Chondrocyte (in vitro differentiated cells): ENCODE measurements at regions not wholly inside any gene's neighbourhood (a gene's known extent, or its start where the extent isn't known, plus 50 kb on each side); places are given as distances from the start of the nearest gene placed in this dataset.

ENCODE experiments used
- DNase-seq: peaks from one replicate; pipeline ENCODE4 v3.0.0; 2021; ENCODE audit warnings: mixed read lengths, low spot score
- H3K27ac Mint-ChIP-seq: one replicate; pipeline ENCODE4 v1.8.0; 2021; ENCODE audit warnings: mild to moderate bottlenecking, moderate library complexity, mixed read lengths; ENCODE audit not compliant: unreplicated experiment
- H3K27me3 Mint-ChIP-seq: 2 replicates; pipeline ENCODE4 v1.8.0; 2021; ENCODE audit warnings: low read depth, mixed read lengths
- H3K36me3 Mint-ChIP-seq: 2 replicates; pipeline ENCODE4 v1.8.0; 2021; ENCODE audit warnings: low read depth, mixed read lengths
- H3K4me1 Mint-ChIP-seq: 2 replicates; pipeline ENCODE4 v1.8.0; 2021; ENCODE audit warnings: low read depth, mild to moderate bottlenecking, mixed read lengths
- H3K4me3 Mint-ChIP-seq: one replicate; pipeline ENCODE4 v1.8.0; 2021; ENCODE audit warnings: mild to moderate bottlenecking, moderate library complexity, mixed read lengths; ENCODE audit not compliant: unreplicated experiment
- H3K9me3 Mint-ChIP-seq: 2 replicates; pipeline ENCODE4 v1.8.0; 2021; ENCODE audit warnings: low read depth, mixed read lengths
- CTCF ChIP-seq: fragments of 200-600 bp; sonication (generic); IDR thresholded peaks from 2 replicates; pipeline ENCODE4 v1.5.0; 2021; ENCODE audit warnings: antibody characterized with exemption, mild to moderate bottlenecking, moderate library complexity

GRCh38 chr5:99807346-99807745 is 727.8 kb upstream of the FAM174A start:
- Mint-ChIP-seq H3K9me3 (peaks cover 8% of the 10 kb centered on the region), H3K4me3 (no peak overlapping the region), H3K27me3 (peaks cover 5% of the 10 kb centered on the region), H3K36me3 (no peaks in the 10 kb centered on the region), H3K27ac (no peak overlapping the region), H3K4me1 (no peaks in the 10 kb centered on the region)
- DNase-seq = no peak
- TF ChIP-seq CTCF = no peak

GRCh38 chr5:99795031-99795430 is 740.1 kb upstream of the FAM174A start:
- Mint-ChIP-seq H3K27ac (no peak overlapping the region), H3K4me3 (no peak overlapping the region), H3K4me1 (no peaks in the 10 kb centered on the region), H3K27me3 (peaks cover 2% of the 10 kb centered on the region), H3K9me3 (no peaks in the 10 kb centered on the region), H3K36me3 (no peaks in the 10 kb centered on the region)
- no peak for DNase-seq
- no peak for TF ChIP-seq CTCF

GRCh38 chr5:99788482-99788881 is 746.7 kb upstream of the FAM174A start:
- Mint-ChIP-seq H3K27me3 (peaks cover 3% of the 10 kb centered on the region), H3K36me3 (no peaks in the 10 kb centered on the region), H3K27ac (no peak overlapping the region), H3K4me3 (no peak overlapping the region), H3K9me3 (no peaks in the 10 kb centered on the region), H3K4me1 (no peaks in the 10 kb centered on the region)
- DNase-seq = no peak
- no peak for TF ChIP-seq CTCF

GRCh38 chr5:99775189-99775588 is 760.0 kb upstream of the FAM174A start:
- H3K27ac Mint-ChIP-seq = no peak overlapping the region
- TF ChIP-seq CTCF = no peak
- no peak overlapping the region for H3K4me3 Mint-ChIP-seq
- DNase-seq = no peak
- H3K9me3 Mint-ChIP-seq = no peaks in the 10 kb centered on the region
- H3K36me3 Mint-ChIP-seq = no peaks in the 10 kb centered on the region
- H3K4me1 Mint-ChIP-seq = peaks cover 7% of the 10 kb centered on the region
- peaks cover 5% of the 10 kb centered on the region for H3K27me3 Mint-ChIP-seq

GRCh38 chr5:99773290-99773689 is 761.9 kb upstream of the FAM174A start:
- no peak overlapping the region for H3K27ac Mint-ChIP-seq
- DNase-seq = no peak
- no peaks in the 10 kb centered on the region for H3K36me3 Mint-ChIP-seq
- H3K27me3 Mint-ChIP-seq = peaks cover 5% of the 10 kb centered on the region
- no peak overlapping the region for H3K4me3 Mint-ChIP-seq
- H3K9me3 Mint-ChIP-seq = peaks cover 7% of the 10 kb centered on the region
- H3K4me1 Mint-ChIP-seq = peaks cover 7% of the 10 kb centered on the region
- TF ChIP-seq CTCF = no peak
